ENCODE measurements at regions not wholly inside any gene's neighbourhood (a gene's known extent, or its start where the extent isn't known, plus 50 kb on each side); places are given as distances from the start of the nearest gene placed in this dataset.

- TF ChIP-seq, protein P1, sequence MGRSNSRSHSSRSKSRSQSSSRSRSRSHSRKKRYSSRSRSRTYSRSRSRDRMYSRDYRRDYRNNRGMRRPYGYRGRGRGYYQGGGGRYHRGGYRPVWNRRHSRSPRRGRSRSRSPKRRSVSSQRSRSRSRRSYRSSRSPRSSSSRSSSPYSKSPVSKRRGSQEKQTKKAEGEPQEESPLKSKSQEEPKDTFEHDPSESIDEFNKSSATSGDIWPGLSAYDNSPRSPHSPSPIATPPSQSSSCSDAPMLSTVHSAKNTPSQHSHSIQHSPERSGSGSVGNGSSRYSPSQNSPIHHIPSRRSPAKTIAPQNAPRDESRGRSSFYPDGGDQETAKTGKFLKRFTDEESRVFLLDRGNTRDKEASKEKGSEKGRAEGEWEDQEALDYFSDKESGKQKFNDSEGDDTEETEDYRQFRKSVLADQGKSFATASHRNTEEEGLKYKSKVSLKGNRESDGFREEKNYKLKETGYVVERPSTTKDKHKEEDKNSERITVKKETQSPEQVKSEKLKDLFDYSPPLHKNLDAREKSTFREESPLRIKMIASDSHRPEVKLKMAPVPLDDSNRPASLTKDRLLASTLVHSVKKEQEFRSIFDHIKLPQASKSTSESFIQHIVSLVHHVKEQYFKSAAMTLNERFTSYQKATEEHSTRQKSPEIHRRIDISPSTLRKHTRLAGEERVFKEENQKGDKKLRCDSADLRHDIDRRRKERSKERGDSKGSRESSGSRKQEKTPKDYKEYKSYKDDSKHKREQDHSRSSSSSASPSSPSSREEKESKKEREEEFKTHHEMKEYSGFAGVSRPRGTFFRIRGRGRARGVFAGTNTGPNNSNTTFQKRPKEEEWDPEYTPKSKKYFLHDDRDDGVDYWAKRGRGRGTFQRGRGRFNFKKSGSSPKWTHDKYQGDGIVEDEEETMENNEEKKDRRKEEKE (IDR thresholded peaks at IDR 0.05) = no peak
- TF ChIP-seq NFYB (IDR thresholded peaks at IDR 0.05; ENCODE audit: insufficient read depth, low read depth, low read length) (no peak), TCF12 (IDR thresholded peaks at IDR 0.05; ENCODE audit: low read depth, low read length) (no peak), TAF1 (IDR thresholded peaks at IDR 0.05; ENCODE audit: borderline replicate concordance, low read depth, low read length) (no peak)
Measured at GRCh38 chr20:58056021-58056591, 172.3 kb downstream of the ANKRD60 start (continued).

GRCh38 chr20:58054780-58055373 is 173.6 kb downstream of the ANKRD60 start:
- no peak for FAIRE-seq
- POLR2A ChIA-PET = no interaction called here
- CTCF ChIA-PET = interaction anchor here (0.6 kb wide), 1 partner anchor 228 kb away, joined by 3 read pairs; no protein-coding TSS in a partner anchor
- TF ChIP-seq HCFC1 (IDR thresholded peaks at IDR 0.05; ENCODE audit: low read length) = no peak
- TF ChIP-seq NR2C1 (IDR thresholded peaks at IDR 0.05) = no peak
- TF ChIP-seq, protein P2, sequence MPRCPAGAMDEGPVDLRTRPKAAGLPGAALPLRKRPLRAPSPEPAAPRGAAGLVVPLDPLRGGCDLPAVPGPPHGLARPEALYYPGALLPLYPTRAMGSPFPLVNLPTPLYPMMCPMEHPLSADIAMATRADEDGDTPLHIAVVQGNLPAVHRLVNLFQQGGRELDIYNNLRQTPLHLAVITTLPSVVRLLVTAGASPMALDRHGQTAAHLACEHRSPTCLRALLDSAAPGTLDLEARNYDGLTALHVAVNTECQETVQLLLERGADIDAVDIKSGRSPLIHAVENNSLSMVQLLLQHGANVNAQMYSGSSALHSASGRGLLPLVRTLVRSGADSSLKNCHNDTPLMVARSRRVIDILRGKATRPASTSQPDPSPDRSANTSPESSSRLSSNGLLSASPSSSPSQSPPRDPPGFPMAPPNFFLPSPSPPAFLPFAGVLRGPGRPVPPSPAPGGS (IDR thresholded peaks at IDR 0.05; ENCODE audit: borderline replicate concordance, insufficient read depth, low read depth, low read length, poor library complexity, severe bottlenecking) = no peak
- TF ChIP-seq NR2F1 (conservative IDR thresholded peaks at IDR 0.05) = no peak
- TF ChIP-seq POLR2A (IDR thresholded peaks at IDR 0.05; ENCODE audit: low read depth, low read length) = no peak
- TF ChIP-seq IKZF1 (conservative IDR thresholded peaks at IDR 0.05) = no peak
- TF ChIP-seq E2F8 (IDR thresholded peaks at IDR 0.05; ENCODE audit: low read depth, partially characterized antibody) = no peak
- no peak for TF ChIP-seq RCOR1 (conservative IDR thresholded peaks at IDR 0.05; ENCODE audit: low read depth, low read length)
- no peak for TF ChIP-seq EP300 (IDR thresholded peaks at IDR 0.05; ENCODE audit: borderline replicate concordance in 1 of 2, control insufficient read depth in 1 of 2, low read depth in 2 of 2, low read length in 2 of 2)
- TF ChIP-seq FOXM1 (IDR thresholded peaks at IDR 0.05; ENCODE audit: low read depth, low read length) = no peak
- TF ChIP-seq ZNF217 (IDR thresholded peaks at IDR 0.05) = no peak

More at GRCh38 chr20:58054780-58055373, 173.6 kb downstream of the ANKRD60 start:
- Histone ChIP-seq H3K4me3 (no peak overlapping the region), H3K79me2 (ENCODE audit: control insufficient read depth, insufficient read depth, low read length) (no peaks in the 10 kb centered on the region), H2AFZ (ENCODE audit: control insufficient read depth, low read depth, low read length) (no peak overlapping the region), H3K4me2 (ENCODE audit: control insufficient read depth, insufficient read depth) (no peak overlapping the region), H3K36me3 (ENCODE audit: control insufficient read depth in 2 of 2, insufficient read depth in 2 of 2, low read length in 1 of 2) (no peaks in the 10 kb centered on the region), H3K9me3 (replicated peaks; ENCODE audit: control insufficient read depth, insufficient read depth, low read length) (no peaks in the 10 kb centered on the region), H3K9ac (ENCODE audit: control insufficient read depth, insufficient read depth, low read length) (no peak overlapping the region), H3K27me3 (replicated peaks in 1 of 2; ENCODE audit: control insufficient read depth in 2 of 2, insufficient read depth in 2 of 2, low read length in 1 of 2) (no peaks in the 10 kb centered on the region; a peak in 1 of 4 replicates), H4K20me1 (ENCODE audit: control insufficient read depth, insufficient read depth) (no peaks in the 10 kb centered on the region), H3K27ac (ENCODE audit: control insufficient read depth, insufficient read depth) (no peak overlapping the region), H3K4me1 (ENCODE audit: control insufficient read depth, insufficient read depth, low read length) (no peaks in the 10 kb centered on the region)
- in situ Hi-C loops (cut with MboI) (no loop called here), intact Hi-C loops (cut with micrococcal nuclease; ENCODE audit: unreplicated experiment) (no loop called here)
- 28% methylated on average over 11 of the region's 11 CpGs for WGBS (ENCODE audit: insufficient coverage, insufficient replicate concordance, low lambda C conversion rate, missing lambda C conversion rate)
- ATAC-seq (no peak), DNase-seq (ENCODE audit: low read depth, low spot score) (no peak)
- BruUV-seq (replicated peaks) = no TSS peak
- SMC1A ChIA-PET (ENCODE audit: uncharacterized antibody, unreplicated experiment) = interaction anchor here (0.9 kb wide), 1 partner anchor 13 kb away, joined by 3 read pairs; no protein-coding TSS in a partner anchor
- RAD21 ChIA-PET (ENCODE audit: unreplicated experiment) = no interaction called here

Measured in GM12878 (cell line).